ENCODE measurements at regions not wholly inside any gene's neighbourhood (a gene's known extent, or its start where the extent isn't known, plus 50 kb on each side); places are given as distances from the start of the nearest gene placed in this dataset.

GRCh38 chr3:72386327-72387000 lies 461.8 kb downstream of the SHQ1 start:
- TF ChIP-seq CTCF (IDR thresholded peaks at IDR 0.05 in 4 of 5, conservative IDR thresholded peaks at IDR 0.05 in 1 of 5) (no peak), POLR2A (IDR thresholded peaks at IDR 0.05) (no peak)
- H3K4me3 ChIP-seq: no peak overlapping the region
- no peak overlapping the region for H3K27ac ChIP-seq
- intact Hi-C loops (cut with DNase I; ENCODE audit: low total_unique reads): no loop called here
- H3K27me3 ChIP-seq: no peaks in the 10 kb centered on the region
- no peak for DNase-seq
- peaks cover 24 to 60% of the 10 kb centered on the region in 2 donors for H3K4me1 ChIP-seq
- ATAC-seq: no peak
- in situ Hi-C loops (cut with MboI; ENCODE audit: low sequenced_read_pairs in 4 of 4): no loop called here
- H3K9me3 ChIP-seq: no peaks in the 10 kb centered on the region
- no peaks in the 10 kb centered on the region for H3K36me3 ChIP-seq

GRCh38 chr3:72385167-72385566 lies 463.1 kb downstream of the SHQ1 start:
- DNase-seq (no peak), ATAC-seq (no peak)
- Histone ChIP-seq H3K4me1 (peaks cover 21 to 61% of the 10 kb centered on the region in 2 donors), H3K27me3 (no peaks in the 10 kb centered on the region), H3K4me3 (no peak overlapping the region), H3K27ac (no peak overlapping the region), H3K36me3 (no peaks in the 10 kb centered on the region), H3K9me3 (no peaks in the 10 kb centered on the region)
- no peak for TF ChIP-seq POLR2A (IDR thresholded peaks at IDR 0.05)
- intact Hi-C loops (cut with DNase I; ENCODE audit: low total_unique reads) (no loop called here), in situ Hi-C loops (cut with MboI; ENCODE audit: low sequenced_read_pairs in 4 of 4) (no loop called here)

DNA sequence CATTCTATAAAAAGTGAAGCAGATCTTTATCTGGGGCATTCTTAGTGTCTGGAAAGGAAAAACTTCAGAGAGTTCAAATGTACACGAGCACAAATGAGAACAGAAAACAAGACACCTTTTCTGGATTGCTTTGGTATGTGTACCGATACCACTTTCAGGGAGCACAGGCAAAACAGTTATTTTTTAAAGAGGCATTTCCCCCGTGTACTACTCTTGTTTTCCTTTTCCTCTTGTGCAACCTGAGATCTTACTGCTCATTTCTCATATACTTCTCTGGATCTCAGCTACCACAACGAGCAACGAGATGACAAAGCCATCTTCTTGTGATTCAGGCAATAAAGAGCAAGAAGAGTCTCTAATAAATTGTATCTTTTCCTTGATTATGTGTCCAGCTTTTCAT lies 463.6 kb downstream of the SHQ1 start:
- no peaks in the 10 kb centered on the region for H3K36me3 ChIP-seq
- DNase-seq: no peak
- intact Hi-C loops (cut with DNase I; ENCODE audit: low total_unique reads) (loop anchor here (5.0 kb wide), 1 partner anchor 63 kb away; the partner anchor contains the start of gene RYBP), in situ Hi-C loops (cut with MboI; ENCODE audit: low sequenced_read_pairs in 4 of 4) (no loop called here)
- no peaks in the 10 kb centered on the region for H3K27me3 ChIP-seq
- H3K27ac ChIP-seq: no peak overlapping the region
- TF ChIP-seq POLR2A (IDR thresholded peaks at IDR 0.05) (no peak), CTCF (IDR thresholded peaks at IDR 0.05 in 4 of 5, conservative IDR thresholded peaks at IDR 0.05 in 1 of 5) (no peak)
- no peak overlapping the region for H3K4me3 ChIP-seq
- H3K9me3 ChIP-seq: no peaks in the 10 kb centered on the region
- no peak for ATAC-seq
- H3K4me1 ChIP-seq: peaks cover 21 to 66% of the 10 kb centered on the region in 2 donors

DNA sequence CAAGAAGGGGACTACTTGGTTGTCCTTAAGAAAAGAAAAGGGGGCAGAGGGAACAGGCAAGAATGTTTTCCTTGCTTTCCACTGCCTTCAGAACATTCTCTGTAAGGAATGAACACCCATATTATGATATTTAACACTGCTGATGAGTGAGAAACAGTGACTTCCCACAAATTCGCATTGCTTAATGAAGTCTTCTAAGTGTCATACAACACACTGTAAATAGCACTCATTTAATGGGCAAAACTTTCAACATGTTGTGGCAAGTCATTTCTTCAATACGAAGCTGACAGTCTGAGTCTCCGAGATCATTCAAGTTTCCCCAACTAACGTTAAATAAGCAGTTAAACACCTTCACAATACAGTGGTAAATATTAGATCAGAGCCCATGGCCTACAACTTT lies 464.4 kb downstream of the SHQ1 start:
- no peaks in the 10 kb centered on the region for H3K27me3 ChIP-seq
- no peak overlapping the region for H3K27ac ChIP-seq
- TF ChIP-seq POLR2A (IDR thresholded peaks at IDR 0.05): no peak
- TF ChIP-seq CTCF (IDR thresholded peaks at IDR 0.05 in 4 of 5, conservative IDR thresholded peaks at IDR 0.05 in 1 of 5): no peak
- intact Hi-C loops (cut with DNase I; ENCODE audit: low total_unique reads) (loop anchor here (5.0 kb wide), 1 partner anchor 63 kb away; the partner anchor contains the start of gene RYBP), in situ Hi-C loops (cut with MboI; ENCODE audit: low sequenced_read_pairs in 4 of 4) (no loop called here)
- no peaks in the 10 kb centered on the region for H3K9me3 ChIP-seq
- no peak overlapping the region for H3K4me3 ChIP-seq
- H3K4me1 ChIP-seq: peaks cover 21 to 73% of the 10 kb centered on the region in 2 donors
- no peak for ATAC-seq
- no peak for DNase-seq
- H3K36me3 ChIP-seq: peaks cover 0 to 1% of the 10 kb centered on the region in 2 donors

- no peaks in the 10 kb centered on the region for H3K27me3 ChIP-seq
- no peak for TF ChIP-seq POLR2A (IDR thresholded peaks at IDR 0.05)
- no peak for TF ChIP-seq CTCF (IDR thresholded peaks at IDR 0.05 in 4 of 5, conservative IDR thresholded peaks at IDR 0.05 in 1 of 5)
- intact Hi-C loops (cut with DNase I; ENCODE audit: low total_unique reads) (loop anchor here (5.0 kb wide), 1 partner anchor 64 kb away; the partner anchor contains the start of gene RYBP), in situ Hi-C loops (cut with MboI; ENCODE audit: low sequenced_read_pairs in 4 of 4) (no loop called here)
- ATAC-seq (no peak), DNase-seq (no peak)
- H3K9me3 ChIP-seq: no peaks in the 10 kb centered on the region
- H3K36me3 ChIP-seq: peaks cover 4 to 5% of the 10 kb centered on the region in 2 donors
- no peak overlapping the region for H3K27ac ChIP-seq
- no peak overlapping the region for H3K4me3 ChIP-seq
- peaks cover 21 to 75% of the 10 kb centered on the region in 2 donors for H3K4me1 ChIP-seq
Observed at GRCh38 chr3:72383230-72383629, 465.0 kb downstream of the SHQ1 start.

Measured in gastrocnemius medialis (tissue), 4 donors.